Right lobe of liver (tissue), 4 donors: ENCODE measurements at regions not wholly inside any gene's neighbourhood (a gene's known extent, or its start where the extent isn't known, plus 50 kb on each side); places are given as distances from the start of the nearest gene placed in this dataset.

Source experiments
- CTCF ChIP-seq, 4 donors: fragments of 200-600 bp in 3 of 4; fragments of 450-650 bp in 1 of 4; IDR thresholded peaks; one replicate each; pipeline versions ENCODE4 v1.5.1 to v1.8.0; 2016 to 2022; ENCODE audit warnings: antibody characterized with exemption in 4 of 4, mild to moderate bottlenecking in 2 of 4
- POLR2A ChIP-seq: fragments of 450-650 bp; IDR thresholded peaks from one replicate; pipeline ENCODE4 v1.6.1; 2017; ENCODE audit warnings: antibody characterized with exemption, mild to moderate bottlenecking
- donor health status: DM: no; HTN: no; CAD: no.
- donor health status: DM: no; HTN: no; CAD: no.
- donor health status: DM: no; HTN: yes; CAD: no.

GRCh38 chr1:68588304-68588703, 91.4 kb upstream of the DEPDC1 start:
- TF ChIP-seq CTCF (IDR thresholded peaks at IDR 0.05), result no peak
- TF ChIP-seq POLR2A, result no peak
